ENCODE measurements at regions not wholly inside any gene's neighbourhood (a gene's known extent, or its start where the extent isn't known, plus 50 kb on each side); places are given as distances from the start of the nearest gene placed in this dataset.

DNA sequence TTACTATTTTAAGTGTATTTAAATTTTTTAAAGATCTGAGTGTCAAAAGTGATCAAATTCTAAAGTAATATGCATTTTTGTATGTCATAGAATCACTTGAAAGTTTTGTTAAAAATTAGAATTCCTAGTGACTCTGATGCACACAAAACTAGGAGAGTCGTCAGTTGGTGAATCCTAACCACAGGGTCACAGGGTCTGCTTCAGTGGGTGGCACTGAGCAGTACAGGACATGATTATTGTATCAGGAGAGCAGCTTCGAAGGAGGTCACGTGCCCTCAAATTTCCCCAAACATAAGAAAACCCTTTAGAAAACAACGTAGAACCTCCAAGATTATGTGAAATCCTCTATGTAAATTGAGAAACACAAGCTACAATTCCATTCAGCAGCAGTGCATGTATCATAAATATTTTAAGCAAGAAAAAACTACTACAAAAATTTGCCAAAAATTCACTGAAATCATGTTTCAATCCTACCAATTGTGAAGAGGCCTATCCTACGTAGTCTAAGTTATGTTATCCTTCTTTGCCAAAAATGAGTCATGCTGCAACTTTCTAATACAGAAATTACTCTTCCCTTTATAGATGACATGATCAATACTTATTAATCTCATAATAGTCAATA is 323.6 kb downstream of the AASDHPPT start:
- no peak for DNase-seq (ENCODE audit: low read depth in 2 of 2)

DNA sequence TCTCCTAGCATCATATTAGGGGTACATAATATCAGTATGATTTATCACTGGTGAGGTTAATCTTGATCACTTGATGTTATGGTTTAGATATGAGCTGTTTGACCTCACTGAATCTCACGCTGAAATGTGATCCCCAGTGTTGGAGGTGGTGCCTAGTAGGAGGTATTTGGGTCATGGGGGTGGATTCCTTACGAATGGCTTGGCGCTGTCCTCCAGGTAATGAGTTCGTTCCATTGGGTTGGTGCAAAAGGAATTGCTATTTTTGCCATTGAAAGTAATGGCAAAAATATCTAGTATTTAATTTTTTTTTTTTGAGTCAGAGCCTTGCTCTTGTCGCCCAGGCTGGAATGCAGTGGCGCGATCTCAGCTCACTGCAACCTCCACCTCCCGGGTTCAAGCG is 326.3 kb downstream of the AASDHPPT start:
- no peak for DNase-seq (ENCODE audit: low read depth in 2 of 2)

DNA sequence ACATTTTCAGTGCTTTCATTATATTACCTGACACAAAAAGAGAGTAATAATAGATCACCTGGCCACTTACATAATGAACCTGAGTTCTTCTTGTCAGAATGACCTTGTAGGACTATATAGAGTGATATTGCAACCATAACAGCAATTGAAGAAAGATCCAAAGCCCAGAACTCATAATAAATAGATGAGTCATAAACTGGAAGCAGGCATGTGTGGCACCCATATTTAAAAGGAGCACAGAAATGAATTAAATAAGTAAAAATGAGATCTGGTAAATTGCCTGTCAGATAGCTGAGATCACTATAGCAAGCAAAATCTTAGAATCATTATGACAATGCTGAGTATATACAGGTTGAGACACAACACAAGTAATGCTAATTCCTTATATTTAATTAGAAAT is 331.8 kb downstream of the AASDHPPT start:
- DNase-seq (ENCODE audit: low read depth in 2 of 2), result no peak

DNA sequence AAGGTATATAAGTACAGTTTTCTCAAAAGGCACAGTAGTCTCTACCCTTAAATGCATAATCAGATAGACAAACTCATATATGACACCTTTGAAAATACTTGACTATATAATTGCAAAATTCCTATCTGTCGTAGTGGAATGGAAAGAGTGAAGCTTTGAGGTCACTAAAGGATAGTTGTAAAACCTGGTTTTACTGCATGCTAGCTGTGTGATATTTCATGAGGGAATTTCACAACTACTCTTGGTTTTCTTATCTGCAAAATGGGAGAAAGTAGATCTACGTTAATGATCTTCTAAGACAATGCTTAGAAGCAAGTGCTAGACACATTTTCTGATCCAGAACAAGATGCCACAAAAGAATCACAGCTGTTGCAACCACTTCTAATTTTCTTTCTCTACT is 332.2 kb downstream of the AASDHPPT start:
- DNase-seq (ENCODE audit: low read depth in 2 of 2), result no peak

DNA sequence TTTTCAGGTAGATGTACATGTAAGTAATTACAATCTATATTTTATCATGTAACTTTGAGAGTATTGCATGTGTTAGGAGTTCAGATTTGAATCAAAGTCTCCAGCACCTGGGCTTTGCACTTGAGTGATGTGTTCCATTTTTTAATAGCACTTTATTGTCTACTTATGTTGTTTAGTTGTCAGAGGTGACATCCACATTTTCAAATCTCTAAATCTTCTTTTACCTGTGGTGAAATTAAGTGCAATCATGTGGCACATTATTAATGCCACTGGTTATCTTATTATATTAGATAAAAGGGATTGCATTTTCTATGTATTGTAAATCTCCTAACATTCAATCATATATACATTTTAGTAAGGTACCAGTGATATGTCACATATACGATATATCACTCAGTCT is 333.4 kb downstream of the AASDHPPT start:
- DNase-seq (ENCODE audit: low read depth in 2 of 2), result no peak

DNA sequence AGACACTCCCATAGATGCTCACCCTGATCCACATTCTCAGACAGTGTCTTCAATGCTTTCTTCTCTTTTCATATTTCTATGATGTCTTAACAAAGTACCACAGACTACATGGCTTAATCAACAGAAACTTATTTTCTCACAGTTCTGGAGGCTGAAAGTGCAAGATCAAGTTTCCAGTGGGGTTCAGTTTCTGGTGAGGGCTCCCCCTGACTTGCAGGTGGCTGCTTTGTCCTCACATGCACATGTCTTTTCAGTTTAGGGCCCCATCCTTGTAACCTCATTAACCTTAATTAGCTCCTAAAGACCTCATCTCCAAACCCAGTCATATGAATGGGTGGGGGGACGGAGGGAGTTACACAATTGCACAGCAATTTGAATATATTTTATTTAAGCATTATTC is 335.8 kb downstream of the AASDHPPT start:
- DNase-seq (ENCODE audit: low read depth in 2 of 2), result no peak

DNA sequence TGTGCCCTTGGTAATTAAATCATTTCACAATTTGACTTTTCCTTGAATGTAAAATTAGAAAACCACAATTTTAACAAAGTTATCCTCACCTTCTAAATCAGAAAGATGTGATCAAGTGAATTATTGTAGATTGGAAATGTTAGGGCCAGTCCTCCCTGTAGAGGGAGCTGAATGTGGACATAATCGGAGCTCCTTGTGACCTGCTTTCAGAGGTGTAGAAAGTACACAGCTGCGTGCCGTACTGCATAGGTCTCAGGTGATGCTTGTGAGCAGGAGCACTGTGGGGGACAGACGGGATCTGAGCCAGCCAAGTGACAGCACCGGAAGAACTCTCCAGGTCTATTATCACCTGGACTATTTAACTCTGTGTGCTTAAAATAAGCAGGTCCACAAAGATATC is 338.0 kb downstream of the AASDHPPT start:
- DNase-seq (ENCODE audit: low read depth in 2 of 2), result no peak

DNA sequence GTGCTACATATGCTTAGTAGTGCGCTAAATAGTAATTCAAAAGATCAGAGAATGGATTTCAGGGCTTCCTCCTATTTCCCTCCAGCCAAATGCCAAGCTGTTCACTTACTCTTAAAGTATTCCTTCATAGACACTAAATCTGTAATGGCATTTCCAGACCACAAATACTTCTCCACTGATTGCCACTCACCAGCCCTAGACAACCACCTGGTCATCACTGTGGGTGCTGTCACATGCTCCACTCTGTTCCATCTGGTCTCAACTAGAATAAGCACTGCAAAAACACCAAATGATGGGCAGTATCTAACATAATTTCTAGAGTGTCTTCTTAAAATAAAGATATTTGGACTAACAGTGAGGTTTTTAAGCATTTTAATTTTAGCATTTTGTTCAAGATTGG is 341.3 kb downstream of the AASDHPPT start:
- DNase-seq (ENCODE audit: low read depth in 2 of 2), result no peak

DNA sequence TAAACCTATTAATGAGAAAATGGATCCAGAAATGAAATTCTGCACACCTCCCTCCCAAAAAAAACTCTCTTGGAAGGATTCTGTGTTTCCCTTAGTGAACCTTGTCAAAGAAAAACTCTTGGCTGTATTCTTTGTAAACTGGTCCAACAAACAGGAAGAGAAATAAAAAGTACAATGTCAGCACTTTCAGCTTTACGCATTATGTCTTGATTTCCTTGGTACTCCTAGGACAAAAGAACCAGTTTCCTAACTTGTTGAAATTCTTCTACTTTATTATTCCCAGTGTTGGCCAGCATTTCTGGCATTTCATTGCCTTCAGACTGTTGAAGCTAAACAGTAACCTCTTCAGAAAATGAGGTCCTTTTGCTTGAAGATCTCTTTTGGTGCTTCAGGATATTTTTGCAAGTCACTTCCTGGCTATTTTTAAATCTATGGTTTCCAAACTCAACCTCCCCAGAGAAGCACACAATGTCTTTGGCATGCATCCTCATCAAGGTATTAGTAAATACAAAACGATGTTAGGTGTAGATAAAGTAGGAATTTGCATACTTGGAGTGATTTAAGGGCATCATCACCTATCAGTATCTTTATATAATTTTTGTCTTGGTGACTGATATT is 342.7 kb downstream of the AASDHPPT start:
- no peak for DNase-seq (ENCODE audit: low read depth in 2 of 2)

DNA sequence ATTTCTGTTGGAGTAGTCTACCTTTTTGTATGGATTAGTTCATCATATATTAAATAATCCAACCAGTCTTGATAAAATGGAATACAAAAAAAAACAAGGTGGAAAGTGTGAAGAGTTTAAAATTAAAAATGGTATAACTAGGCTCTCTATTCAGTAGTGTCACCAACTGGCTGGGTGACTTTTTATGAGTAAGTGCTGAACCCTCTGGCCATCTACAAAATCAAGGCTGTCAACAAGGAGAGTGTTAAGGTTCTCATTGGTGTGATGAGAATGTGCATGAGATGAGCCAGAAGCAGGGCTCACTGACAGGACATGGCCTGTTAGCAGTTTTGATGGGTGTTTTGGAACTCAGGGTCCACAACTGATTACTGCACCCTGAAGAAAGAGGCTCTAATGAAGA is 343.2 kb downstream of the AASDHPPT start:
- no peak for DNase-seq (ENCODE audit: low read depth in 2 of 2)

DNA sequence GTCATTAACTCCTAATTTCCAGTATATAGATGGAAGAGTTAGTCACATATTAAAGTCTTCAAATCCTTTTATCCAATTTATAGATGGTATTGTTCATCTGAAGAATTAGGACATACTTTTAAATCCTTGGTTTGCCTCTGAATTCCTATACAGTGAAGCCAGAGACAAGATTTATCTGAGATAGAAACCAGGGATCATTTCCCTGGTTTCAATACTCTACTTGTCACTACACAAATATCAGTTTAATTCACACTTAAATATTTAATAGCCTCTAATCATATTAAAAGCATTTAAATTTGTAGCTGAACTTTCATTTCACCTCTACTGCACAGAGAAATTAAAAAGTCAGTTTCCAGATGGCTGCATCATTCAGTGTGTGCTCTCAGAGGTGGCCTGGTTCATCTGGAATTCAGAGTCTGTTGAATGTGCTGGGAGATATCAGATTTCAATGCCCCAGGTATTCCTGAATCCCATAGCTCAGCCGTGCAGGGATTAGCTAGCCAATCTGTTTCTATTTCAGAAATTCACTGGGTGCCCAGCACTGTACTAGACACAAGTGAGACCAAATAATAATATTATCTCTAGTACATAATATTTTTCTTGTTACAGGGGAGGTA is 344.3 kb downstream of the AASDHPPT start:
- DNase-seq (ENCODE audit: low read depth in 2 of 2), result no peak

DNA sequence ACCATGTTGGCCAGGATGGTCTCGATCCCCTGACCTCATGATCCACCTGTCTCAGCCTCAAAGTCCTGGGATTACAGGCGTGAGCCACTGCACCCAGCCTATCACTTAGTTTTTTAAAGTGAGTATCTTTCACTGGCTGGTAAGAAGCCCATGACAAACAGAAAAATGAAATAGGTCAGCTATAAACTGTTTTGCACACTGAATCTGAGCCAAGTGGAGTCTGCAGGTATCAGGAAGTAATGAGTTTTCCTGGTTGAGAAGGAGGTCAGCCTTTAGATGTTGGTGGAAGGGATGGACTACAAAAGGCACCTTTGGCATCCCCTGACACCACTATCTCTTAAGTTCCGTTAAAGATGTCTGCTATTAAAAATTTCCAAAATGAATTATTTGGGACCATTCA is 345.1 kb downstream of the AASDHPPT start:
- no peak for DNase-seq (ENCODE audit: low read depth in 2 of 2)

DNA sequence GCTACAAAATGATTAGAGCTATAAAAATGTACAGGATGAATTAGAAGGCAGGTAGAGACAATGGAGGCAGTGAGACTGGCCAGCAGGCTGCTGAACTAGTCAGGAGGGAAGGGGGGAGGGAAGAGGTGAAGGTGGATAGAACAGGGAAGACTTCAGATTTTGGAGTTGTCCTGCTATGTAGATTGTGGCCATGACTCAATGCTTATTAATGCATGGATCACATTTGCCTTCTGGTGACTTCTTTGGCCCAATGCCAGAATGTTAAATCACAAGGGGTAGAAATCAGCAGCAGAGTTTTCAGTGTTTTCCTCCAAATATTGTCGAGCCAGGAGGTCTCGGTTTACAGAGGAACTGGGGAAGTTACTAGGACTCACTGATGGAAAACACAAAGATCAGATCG is 346.6 kb downstream of the AASDHPPT start:
- peak in 1 of 2 donors; percentile 2 for DNase-seq (ENCODE audit: low read depth in 2 of 2)

DNA sequence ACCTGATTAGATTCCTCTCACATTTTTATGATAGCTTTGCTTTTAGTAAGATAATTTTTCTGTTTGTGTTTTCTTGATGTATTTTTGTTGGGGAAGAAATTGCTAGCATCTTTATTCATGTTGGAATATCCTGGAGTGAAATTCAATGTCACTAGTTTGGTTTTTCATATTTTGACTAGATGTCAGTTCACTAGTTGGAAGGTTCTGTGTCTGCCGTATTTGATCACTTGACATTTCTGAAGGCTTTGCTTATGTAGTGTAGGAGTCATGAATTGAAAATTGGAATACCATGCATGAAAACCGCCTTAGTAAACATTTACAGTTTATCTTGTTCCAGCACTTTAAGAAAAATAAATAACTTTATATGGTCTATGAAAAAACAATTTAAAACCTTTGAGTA is 348.4 kb downstream of the AASDHPPT start:
- no peak for DNase-seq (ENCODE audit: low read depth in 2 of 2)

DNA sequence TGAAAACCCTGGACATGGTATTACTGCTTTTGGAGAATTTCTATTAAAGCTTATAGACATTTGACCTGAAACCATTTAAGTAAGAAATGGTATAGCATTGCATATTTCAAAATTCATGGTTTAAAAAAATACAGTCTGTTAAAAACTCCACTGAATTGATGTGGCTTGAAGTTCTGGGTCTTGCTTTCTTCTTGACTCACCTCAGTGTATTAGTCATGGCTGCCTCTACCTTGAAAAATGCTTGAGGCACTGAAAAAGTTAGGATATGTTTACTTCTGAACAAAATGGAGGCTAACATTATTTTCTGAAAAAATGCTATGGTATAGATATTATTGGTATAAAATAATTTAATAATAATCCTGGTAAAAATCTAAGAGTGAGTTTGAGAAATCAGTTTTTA is 349.2 kb downstream of the AASDHPPT start:
- no peak for DNase-seq (ENCODE audit: low read depth in 2 of 2)

DNA sequence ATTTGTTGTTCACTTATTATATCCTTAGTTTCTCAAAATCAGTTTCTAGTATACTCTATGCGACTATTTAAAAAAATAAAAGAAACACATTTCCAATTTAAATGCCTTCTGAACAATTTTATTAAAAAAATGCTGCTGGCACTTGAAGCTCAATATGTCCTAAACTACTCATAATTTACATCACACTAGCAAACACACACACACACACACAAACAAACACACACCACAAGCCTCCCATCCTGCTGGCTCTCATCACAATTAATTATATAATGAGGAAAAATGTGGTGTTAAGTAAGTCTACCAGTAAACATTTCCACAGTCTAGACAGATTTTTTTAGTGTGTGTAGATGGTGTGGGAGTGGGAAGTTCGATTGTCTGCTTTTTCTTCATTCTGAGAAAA is 350.3 kb downstream of the AASDHPPT start:
- DNase-seq (ENCODE audit: low read depth in 2 of 2), result no peak

DNA sequence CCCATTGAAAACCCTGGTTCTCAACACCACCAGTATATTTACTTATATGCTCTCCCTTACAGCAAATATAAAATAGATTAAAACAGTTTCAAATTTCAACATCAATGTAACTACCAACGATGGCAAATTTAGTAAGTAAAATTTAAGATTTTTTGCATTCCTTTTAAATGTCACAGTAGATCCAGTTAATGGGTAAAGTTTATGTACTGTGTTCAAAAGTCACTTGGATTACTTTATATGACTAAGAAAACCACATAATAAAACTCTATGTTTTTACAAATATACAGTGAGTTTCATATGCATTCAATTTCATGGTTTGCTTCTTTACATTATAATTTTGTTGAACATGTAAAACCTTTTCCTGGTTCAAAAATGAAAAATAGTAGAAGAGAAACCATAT is 364.6 kb downstream of the AASDHPPT start:
- DNase-seq (ENCODE audit: low read depth in 2 of 2), result no peak

DNA sequence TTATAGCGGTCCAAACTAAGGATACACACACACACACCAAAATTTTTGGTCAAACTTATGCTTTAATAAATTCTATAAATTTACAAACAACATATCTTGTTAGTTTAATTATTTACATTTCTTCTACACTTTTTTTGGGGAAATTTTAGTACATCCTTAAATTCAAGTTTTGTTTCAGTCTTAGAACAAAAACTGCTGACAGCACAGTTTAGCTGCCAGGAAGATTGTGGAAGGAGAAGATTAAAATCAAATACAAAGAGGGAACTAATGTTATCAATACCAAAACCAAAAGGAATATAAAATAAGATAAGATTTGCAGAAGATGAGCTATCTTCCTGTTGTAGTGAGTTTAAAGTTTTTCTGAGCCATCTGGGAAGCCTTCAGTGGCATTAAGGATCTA is 368.8 kb downstream of the AASDHPPT start:
- DNase-seq (ENCODE audit: low read depth in 2 of 2), result no peak

DNA sequence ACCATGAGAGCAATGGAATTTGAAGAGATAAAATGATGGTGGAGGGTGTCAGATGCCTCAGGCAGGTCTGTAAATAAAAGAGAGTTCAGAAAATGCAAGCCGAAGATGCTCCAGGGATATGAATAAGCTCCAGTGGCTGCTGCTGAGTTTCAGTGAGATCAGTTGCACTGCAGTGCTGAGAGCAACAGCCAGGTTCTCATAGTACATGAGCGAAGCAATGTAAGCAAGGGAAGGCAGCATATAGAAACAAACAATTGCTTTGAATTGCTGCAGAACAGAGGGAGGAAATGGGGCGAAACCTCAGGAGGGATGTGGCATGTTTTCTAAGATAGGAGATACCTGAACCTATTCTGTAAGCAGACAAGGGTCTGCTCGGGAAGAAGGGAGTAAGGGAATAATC is 369.5 kb downstream of the AASDHPPT start:
- no peak for DNase-seq (ENCODE audit: low read depth in 2 of 2)

DNA sequence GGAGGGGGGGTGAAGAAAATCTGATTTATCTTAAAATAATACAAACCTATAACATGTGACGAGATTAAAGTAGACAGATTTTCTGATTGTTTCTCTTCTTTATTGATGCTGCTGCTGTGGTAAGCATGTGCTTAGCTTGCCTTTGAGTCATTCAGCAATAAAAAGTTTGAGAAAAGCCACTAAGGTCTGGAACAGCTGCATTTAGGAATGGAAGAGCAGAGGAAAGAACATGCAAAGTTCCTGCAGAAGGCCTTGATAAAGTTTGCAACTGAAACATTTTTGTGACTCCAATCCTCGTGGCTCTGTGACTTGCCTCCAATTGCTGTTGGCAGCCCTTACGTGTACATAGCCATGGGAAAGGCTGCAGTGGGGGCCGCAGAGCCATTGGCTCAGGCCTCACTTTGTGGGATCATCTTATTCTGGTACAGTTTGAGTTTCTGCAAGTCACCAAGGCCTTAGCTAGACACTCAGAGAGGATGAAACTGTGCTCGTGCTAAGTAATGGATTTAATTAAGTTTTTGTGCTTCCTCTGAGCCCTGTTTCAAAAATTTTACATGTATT is 370.2 kb downstream of the AASDHPPT start:
- no peak for DNase-seq (ENCODE audit: low read depth in 2 of 2)

DNA sequence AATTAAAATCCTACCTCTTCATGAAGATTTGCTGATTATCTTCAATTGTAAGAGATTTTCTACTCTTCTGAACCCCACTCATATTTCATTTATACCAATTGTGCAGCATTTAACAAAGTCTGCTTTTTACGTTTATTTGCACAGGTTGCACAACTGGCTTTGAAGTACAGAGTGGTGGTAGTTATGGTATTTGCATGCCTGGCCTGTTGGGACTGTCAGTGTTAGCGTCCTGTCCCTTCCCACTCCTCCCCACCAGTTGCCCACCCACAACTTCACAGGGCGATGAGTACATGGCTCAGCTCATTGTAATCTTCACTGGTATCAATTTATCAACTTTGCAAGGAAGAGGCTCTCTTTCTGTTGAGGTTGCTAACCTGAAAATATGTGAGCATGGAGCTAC is 372.3 kb downstream of the AASDHPPT start:
- DNase-seq (ENCODE audit: low read depth in 2 of 2), result no peak

DNA sequence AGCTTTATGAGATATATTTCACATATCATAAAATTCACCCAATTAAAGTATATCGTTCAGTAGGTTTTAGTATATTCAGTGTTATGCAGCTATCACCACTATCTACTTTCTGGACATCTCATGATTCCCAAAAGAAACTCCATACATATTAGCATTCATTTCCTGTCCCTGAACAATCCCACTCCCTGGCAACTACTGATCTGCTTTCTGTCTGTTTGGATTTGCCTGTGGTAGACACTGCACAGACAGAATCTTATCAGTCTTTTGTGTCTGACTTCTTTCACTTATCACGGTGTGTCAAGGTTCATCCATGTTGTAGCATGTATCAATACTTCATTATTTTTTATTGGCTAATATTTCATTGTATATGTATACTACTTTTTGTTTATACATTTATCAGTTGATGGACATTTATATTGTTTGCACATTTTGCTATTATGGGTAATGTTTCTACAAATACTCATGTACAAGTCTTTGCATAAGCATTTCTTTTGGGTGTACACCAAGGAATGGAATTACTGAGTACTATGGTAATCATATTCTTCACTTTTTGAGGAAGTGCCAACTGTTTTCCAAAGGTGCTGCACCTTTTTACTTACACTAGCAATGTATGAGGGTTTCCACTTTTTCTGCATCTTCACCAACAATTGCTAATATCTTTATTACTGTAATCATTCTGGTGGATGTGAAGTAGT is 373.9 kb downstream of the AASDHPPT start:
- DNase-seq (ENCODE audit: low read depth in 2 of 2), result no peak

DNA sequence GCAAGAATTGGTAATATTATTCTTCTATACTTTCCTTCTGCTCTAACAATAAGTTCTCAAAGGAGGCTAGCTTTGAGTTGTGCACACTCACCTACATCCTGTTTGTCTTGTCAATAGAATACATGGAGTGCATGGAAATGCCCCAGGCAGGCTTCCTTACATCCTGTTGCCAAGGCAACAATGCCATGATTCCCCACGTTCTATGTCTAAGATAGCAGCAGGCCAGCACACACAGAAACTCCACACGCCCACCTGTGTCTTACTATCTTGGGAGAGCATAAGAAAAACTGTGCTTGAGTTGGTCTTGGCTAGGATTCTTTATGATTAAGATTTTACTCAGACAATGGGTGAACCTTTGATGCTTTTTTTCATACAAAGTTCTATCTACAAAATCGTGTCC is 379.2 kb downstream of the AASDHPPT start:
- DNase-seq (ENCODE audit: low read depth in 2 of 2), result no peak
